ENCODE measurements at regions not wholly inside any gene's neighbourhood (a gene's known extent, or its start where the extent isn't known, plus 50 kb on each side); places are given as distances from the start of the nearest gene placed in this dataset.

DNA sequence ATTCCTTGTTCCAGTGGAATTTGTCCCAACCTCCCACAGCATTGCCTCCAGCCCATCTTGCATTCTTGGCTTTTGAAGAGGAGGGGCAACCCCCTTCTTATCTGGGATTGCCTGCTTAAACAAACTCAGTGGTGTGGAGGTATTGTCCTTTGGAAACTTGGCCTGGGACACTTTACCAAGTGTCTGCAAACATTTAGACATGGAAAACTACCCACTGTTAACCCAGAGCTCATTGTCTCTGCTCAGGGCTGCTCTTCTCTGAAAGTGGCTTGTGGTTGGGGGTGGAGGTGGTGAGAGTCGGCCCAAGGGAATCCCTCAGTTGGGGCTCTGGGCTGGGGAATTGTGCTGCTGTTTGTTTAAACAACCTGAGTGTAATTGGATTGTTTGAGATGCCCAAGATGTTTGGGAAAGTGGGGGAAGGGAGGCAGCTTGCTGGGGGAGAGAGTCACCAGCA is 178.3 kb upstream of the GATA6 start:
- H3K4me1 ChIP-seq = no peaks in the 10 kb centered on the region
- no peak overlapping the region for H3K4me3 ChIP-seq
- no peak for DNase-seq (ENCODE audit: extremely low spot score)
- WGBS = 33% methylated on average over 1 of the region's 1 CpG
- H3K36me3 ChIP-seq = no peaks in the 10 kb centered on the region
- no peaks in the 10 kb centered on the region for H3K9me3 ChIP-seq
- H3K27me3 ChIP-seq = peaks cover 0 to 6% (median 0%) of the 10 kb centered on the region in 4 donors
- H3K27ac ChIP-seq (replicated peaks in 1 of 4) = no peak overlapping the region
- intact Hi-C loops (cut with DNase I) = no loop called here
- TF ChIP-seq POLR2AphosphoS5 (IDR thresholded peaks at IDR 0.05) = no peak

DNA sequence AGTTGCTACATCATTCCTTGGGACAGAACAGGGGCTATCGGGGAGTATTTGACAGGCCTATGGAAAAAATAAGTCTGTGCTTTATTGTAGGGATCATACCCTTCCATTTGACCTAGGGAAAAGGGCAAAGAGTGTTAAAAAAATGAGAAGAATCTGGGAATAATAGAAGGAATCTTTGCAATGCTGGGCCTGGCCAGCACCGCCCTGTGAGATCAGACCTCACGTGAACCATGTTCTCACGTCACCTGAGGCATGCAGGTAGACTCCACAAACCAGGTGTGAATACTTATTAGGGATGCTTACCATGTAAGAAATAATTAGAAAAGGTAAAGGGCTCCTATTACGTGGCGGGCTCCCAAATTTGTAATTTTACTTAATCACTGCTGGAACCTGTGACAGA is 177.5 kb upstream of the GATA6 start:
- Histone ChIP-seq H3K27me3 (peaks cover 0 to 6% (median 0%) of the 10 kb centered on the region in 4 donors), H3K4me1 (no peaks in the 10 kb centered on the region), H3K9me3 (no peaks in the 10 kb centered on the region), H3K36me3 (no peaks in the 10 kb centered on the region), H3K4me3 (no peak overlapping the region), H3K27ac (replicated peaks in 1 of 4) (no peak overlapping the region)
- TF ChIP-seq POLR2AphosphoS5 (IDR thresholded peaks at IDR 0.05) (no peak), EP300 (IDR thresholded peaks at IDR 0.05) (no peak), POLR2A (IDR thresholded peaks at IDR 0.05; ENCODE audit: low read depth) (no peak)
- TF ChIP-seq, protein P1, sequence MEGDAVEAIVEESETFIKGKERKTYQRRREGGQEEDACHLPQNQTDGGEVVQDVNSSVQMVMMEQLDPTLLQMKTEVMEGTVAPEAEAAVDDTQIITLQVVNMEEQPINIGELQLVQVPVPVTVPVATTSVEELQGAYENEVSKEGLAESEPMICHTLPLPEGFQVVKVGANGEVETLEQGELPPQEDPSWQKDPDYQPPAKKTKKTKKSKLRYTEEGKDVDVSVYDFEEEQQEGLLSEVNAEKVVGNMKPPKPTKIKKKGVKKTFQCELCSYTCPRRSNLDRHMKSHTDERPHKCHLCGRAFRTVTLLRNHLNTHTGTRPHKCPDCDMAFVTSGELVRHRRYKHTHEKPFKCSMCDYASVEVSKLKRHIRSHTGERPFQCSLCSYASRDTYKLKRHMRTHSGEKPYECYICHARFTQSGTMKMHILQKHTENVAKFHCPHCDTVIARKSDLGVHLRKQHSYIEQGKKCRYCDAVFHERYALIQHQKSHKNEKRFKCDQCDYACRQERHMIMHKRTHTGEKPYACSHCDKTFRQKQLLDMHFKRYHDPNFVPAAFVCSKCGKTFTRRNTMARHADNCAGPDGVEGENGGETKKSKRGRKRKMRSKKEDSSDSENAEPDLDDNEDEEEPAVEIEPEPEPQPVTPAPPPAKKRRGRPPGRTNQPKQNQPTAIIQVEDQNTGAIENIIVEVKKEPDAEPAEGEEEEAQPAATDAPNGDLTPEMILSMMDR (IDR thresholded peaks at IDR 0.05) = no peak
- intact Hi-C loops (cut with DNase I) = no loop called here
- 85% methylated on average over 6 of the region's 6 CpGs for WGBS
- no peak for DNase-seq (ENCODE audit: extremely low spot score)

DNA sequence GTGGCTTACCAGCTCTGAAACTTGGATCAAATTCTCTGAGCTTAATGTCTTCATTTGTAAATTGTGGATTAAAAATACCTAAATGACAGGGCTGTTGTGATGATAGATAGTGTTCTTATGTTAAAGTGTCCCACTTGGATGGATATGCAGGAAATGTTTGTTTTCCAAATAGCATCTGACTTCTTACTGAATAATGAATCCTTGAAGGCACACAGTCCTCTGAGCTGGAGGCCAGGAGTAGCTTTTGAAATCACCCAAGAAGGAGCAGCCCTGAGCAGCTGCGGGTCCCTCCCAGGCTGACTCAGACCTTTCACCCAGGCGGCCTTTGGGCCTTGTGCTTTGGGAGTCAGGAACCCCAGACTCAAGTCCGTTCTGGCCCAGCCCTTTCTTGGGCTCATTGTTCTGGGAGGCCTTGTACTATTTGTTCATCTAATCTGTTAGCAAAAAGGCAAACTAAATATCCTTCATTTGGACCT is 173.0 kb upstream of the GATA6 start:
- WGBS = 71% methylated on average over 1 of the region's 3 CpGs
- DNase-seq (ENCODE audit: extremely low spot score) = no peak
- Histone ChIP-seq H3K4me3 (no peak overlapping the region), H3K27ac (replicated peaks in 1 of 4) (peak overlapping the region in 1 of 4 donors; percentile 1), H3K4me1 (no peaks in the 10 kb centered on the region), H3K27me3 (peaks cover 0 to 2% (median 0%) of the 10 kb centered on the region in 4 donors), H3K9me3 (no peaks in the 10 kb centered on the region), H3K36me3 (no peaks in the 10 kb centered on the region)
- TF ChIP-seq POLR2A (IDR thresholded peaks at IDR 0.05; ENCODE audit: low read depth) = no peak
- TF ChIP-seq, protein P1 (IDR thresholded peaks at IDR 0.05) = no peak
- no peak for TF ChIP-seq POLR2AphosphoS5 (IDR thresholded peaks at IDR 0.05)
- TF ChIP-seq EP300 (IDR thresholded peaks at IDR 0.05) = no peak
- intact Hi-C loops (cut with DNase I) = loop anchor here (5.0 kb wide), 1 partner anchor 566 kb away; no protein-coding TSS in a partner anchor

DNA sequence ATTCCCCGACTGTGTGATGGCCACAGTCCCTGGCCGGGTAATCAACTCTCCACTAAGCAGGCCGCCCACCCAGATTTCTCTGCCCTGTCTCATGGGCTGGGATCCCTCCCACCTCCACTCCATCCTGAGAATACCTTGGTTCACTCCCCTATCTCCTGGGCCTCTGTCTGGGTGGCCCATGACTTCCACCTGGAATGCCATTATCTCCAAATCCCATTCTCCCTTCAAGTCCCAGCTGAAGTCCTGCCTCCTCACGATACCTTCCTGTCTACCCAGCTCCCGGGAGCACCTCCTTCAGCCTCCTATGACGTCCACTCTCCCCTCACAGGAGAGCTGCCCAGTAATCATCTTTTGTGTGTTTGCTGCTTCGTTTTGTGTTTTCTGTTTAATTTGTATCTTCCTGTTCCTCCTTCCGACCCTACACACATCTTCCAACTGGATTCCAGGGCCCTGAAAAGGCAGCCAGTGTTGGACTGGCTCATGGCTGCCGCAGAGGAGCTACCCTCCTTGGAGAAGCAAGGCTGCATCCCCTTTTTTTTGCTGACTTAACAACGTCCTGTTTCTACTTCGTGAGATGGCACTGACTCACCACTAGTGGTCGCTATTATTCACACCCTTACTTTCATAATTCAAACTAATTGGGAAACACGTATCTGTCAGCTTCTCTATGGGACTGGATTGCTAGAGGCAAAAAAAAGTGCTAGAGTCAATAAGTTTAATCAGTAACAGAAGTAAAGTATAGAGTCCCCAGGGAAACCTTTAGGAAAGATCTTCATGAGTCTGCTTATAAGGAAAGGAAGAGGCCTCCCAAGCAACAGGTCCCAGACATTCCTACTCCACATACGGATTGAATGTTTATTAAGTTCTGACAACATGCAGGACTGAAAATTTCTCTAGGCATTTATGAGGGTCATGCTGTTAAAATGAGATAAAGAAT is 171.9 kb upstream of the GATA6 start:
- H3K4me3 ChIP-seq = no peak overlapping the region
- no peaks in the 10 kb centered on the region for H3K36me3 ChIP-seq
- peak overlapping the region in 1 of 4 donors; percentile 1 for H3K27ac ChIP-seq (replicated peaks in 1 of 4)
- H3K9me3 ChIP-seq = no peaks in the 10 kb centered on the region
- intact Hi-C loops (cut with DNase I) = loop anchor here (5.0 kb wide), 1 partner anchor 565 kb away; no protein-coding TSS in a partner anchor
- no peak for TF ChIP-seq POLR2AphosphoS5 (IDR thresholded peaks at IDR 0.05)
- TF ChIP-seq EP300 (IDR thresholded peaks at IDR 0.05) = no peak
- TF ChIP-seq, protein P1 (IDR thresholded peaks at IDR 0.05) = peak; percentile 54 to 77 (median 63)
- no peak for DNase-seq (ENCODE audit: extremely low spot score)
- WGBS = 55% methylated on average over 14 of the region's 14 CpGs
- no peaks in the 10 kb centered on the region for H3K27me3 ChIP-seq
- H3K4me1 ChIP-seq = no peaks in the 10 kb centered on the region

DNA sequence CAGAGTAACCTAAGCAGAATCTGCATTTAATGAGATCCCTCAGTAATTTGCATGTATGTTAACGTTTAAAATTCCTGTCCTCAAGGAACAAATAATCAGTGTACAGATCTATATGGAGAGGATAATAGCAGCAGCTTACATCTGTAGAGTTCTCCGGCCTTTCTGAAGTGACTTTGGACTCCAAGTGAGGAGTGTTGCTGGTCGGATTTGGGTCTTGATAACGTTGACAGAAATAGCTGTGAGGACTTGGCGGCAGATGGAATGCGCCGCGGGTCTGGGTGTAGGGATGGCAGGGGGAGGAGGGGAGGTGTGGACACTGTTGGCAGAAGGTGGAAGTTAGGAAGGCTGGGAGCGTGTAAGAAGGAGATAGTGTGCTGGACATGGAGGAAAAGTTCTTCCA is 170.9 kb upstream of the GATA6 start:
- Histone ChIP-seq H3K27ac (replicated peaks in 1 of 4) (no peak overlapping the region), H3K4me1 (no peaks in the 10 kb centered on the region), H3K4me3 (no peak overlapping the region), H3K27me3 (no peaks in the 10 kb centered on the region), H3K9me3 (no peaks in the 10 kb centered on the region), H3K36me3 (no peaks in the 10 kb centered on the region)
- TF ChIP-seq EP300 (IDR thresholded peaks at IDR 0.05) (no peak), POLR2A (IDR thresholded peaks at IDR 0.05; ENCODE audit: low read depth) (no peak), POLR2AphosphoS5 (IDR thresholded peaks at IDR 0.05) (no peak)
- TF ChIP-seq, protein P1 (IDR thresholded peaks at IDR 0.05) = no peak
- intact Hi-C loops (cut with DNase I) = loop anchor here (5.0 kb wide), 1 partner anchor 564 kb away; no protein-coding TSS in a partner anchor
- 70% methylated on average over 9 of the region's 9 CpGs for WGBS
- no peak for DNase-seq (ENCODE audit: extremely low spot score)

All from esophagus muscularis mucosa (tissue), 4 donors.